HG03280 (cell line): ENCODE measurements at regions not wholly inside any gene's neighbourhood (a gene's known extent, or its start where the extent isn't known, plus 50 kb on each side); places are given as distances from the start of the nearest gene placed in this dataset.

Source experiments
- ATAC-seq: cut with Tn5 transposase; IDR thresholded peaks from one replicate; pipeline ENCODE4 v1.9.1; 2021; ENCODE audit warnings: mild to moderate bottlenecking, moderate library complexity; ENCODE audit not compliant: unreplicated experiment

GRCh38 chr17:36752096-36752888, 150.9 kb downstream of the MRM1 start:
- ATAC-seq, result no peak

GRCh38 chr17:36755586-36755985, 154.2 kb downstream of the MRM1 start:
- ATAC-seq, result no peak

GRCh38 chr17:36756695-36757094, 155.3 kb downstream of the MRM1 start:
- no peak for ATAC-seq

DNA sequence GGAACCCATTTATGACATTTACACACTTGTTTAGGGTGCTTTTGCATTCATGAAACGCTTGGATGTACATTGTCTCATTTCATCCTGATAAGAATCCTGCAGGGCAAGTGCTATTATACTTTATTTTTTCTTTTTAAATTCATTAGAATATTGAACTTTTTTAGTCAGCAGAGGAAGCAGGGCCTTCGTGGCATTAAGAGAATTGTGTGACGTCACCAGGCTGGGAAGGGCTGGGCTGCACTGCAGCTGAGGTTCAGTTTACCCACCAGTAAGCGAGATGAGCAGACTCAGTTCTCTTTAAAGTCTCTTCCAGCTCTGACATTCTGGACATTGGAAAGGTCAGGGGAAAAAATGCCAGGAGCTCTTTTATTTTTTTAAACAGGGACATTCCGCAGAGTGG, 159.0 kb downstream of the MRM1 start:
- no peak for ATAC-seq

DNA sequence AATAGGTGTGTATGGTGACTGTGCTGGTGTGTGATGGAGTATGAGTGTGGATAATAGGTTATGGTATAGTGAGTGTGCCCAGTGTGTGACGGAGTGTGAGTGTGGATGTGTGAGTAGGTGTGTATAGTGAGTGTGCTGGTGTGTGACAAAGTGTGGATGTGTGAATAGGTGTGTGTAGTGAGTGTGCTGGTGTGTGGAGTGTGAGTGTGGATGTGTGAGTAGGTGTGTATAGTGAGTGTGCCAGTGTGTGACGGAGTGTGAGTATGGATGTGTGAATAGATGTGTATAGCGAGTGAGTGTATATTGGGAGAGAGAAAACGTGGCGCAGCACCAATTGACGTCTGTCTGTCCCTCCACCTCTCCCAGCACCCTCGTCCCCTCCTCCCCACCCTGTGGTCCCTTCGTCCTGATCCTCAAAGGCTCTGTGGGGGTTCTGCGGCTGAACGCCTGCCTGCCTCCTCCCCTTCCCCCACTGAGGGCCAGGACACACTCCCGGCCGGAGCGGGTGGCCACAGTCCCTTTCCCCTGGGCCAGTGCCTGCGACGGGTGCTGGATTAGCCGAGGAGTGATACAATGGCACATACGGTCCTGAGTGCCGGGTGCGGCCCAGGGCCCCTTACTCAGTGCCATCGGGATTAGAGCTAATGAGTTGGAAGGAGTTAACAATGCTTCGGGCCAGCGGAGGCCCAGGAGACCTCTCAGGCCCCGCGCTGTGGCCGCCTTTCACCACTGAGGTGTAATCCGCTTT, 160.0 kb downstream of the MRM1 start:
- ATAC-seq, result no peak

DNA sequence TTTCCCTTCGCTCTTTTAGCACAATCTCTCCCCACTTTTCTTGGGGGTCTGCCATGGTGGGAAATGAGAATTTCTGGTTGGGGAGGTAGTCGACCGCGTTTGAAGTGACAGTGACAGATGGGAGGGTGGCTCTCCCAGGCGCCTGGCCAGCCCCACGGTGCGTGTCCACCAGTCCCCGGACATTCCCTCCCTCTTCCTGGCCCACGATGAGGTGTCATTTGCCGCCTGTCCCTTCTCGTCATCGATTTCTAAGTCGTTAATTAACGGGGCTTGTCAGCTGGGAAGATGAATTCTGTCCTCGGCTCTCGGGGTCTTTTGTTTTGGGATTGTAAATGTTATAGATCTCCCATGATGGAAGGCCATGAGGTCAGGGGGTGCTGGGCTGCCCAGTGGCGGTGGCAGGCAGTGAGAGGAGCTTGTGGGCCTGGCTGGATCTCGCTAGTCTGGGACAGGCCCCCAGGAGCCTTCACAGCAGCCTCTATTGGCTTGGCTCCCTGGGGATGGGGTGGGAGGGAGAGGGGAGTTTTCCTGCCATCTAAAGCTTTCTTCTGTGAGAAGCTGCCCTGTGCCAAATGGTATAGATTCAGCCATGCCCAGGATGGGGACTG, 164.2 kb downstream of the MRM1 start:
- ATAC-seq, result no peak

- no peak for ATAC-seq
These were observed 167.0 kb downstream of the MRM1 start for GRCh38 chr17:36768394-36768793.

DNA sequence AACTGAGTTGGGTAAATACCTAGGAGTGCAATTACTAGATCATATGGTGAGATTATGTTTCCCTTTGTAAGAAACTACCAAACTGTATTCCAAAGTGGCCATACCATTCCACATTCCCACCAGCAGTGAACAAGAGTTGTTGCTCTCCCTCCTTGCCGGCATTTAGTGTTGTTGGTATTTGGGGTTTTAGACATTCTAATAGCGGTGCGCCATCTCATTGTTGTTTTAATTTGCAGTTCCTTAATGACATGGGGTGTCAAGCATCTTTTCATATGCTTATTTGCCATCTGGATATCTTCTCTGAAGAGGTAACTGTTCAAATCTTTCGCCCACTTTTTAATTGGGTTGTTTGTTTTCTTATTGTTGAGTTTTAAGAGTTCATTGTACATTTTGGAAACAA, 164.2 kb upstream of the LHX1 start:
- ATAC-seq, result no peak

- ATAC-seq, result no peak
These were observed 160.2 kb upstream of the LHX1 start for GRCh38 chr17:36777118-36777517.

- no peak for ATAC-seq
These were observed 158.8 kb upstream of the LHX1 start for GRCh38 chr17:36778448-36778847.

DNA sequence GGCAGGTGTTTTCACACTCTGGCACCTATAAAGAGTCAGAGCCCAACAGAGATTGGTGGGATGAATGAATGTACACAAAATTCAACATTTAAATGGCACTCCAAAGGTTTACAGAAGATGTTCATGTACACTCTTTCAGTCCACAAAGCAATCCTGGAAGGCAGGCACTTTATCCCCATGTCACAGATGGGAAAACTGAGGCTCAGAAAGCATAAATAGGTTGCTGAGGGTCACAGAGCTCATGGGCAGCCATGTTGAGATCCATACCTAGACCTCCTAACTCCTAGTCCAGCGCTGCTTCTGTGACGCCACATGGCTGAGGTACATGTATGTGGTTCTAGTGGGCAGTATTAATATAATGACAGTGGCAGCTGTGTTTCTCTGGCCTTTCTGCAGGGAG, 157.7 kb upstream of the LHX1 start:
- ATAC-seq, result no peak

- ATAC-seq, result no peak
These were observed 152.6 kb upstream of the LHX1 start for GRCh38 chr17:36784633-36785032.

GRCh38 chr17:36786867-36787266, 150.4 kb upstream of the LHX1 start:
- ATAC-seq, result no peak

GRCh38 chr17:36791150-36791941, 145.9 kb upstream of the LHX1 start:
- ATAC-seq, result no peak

- no peak for ATAC-seq
These were observed 145.3 kb upstream of the LHX1 start for GRCh38 chr17:36791942-36792475.

DNA sequence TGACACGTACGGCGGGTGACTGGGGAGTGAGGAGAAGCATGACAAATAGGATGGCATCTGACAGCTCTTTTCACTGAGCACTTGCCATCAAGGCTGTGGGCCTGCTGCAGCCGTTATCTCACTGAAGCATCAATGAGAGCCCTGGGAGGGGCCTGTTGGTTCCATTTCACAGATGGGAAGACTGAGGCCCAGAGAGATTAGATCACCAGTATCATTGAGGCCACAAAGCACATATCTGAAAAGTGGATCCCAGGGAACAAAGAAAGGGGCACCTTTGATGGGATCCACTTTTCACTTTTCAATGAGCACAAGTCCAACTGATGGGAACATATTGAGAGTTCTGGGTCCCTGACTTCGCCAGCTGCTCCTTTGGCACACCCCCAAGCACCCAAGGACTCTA, 144.4 kb upstream of the LHX1 start:
- no peak for ATAC-seq

DNA sequence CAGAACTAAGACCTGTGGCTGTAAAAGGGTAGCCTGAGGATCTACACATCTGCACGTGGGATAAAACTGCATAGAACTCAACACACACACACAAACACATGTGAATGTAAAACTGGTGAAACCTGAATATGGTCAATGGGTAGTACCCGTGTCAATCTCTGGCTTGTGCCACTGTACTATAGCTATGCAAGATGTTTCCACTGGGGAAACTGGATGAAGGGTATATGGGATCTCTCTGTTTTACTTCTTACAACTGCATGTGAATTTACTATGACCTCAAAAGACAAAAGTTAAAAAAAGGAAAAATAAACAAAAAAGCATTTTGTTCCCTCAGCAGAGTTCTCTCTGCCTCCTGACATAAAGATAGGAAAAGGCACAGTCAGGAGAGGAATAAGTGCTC, 143.3 kb upstream of the LHX1 start:
- no peak for ATAC-seq

DNA sequence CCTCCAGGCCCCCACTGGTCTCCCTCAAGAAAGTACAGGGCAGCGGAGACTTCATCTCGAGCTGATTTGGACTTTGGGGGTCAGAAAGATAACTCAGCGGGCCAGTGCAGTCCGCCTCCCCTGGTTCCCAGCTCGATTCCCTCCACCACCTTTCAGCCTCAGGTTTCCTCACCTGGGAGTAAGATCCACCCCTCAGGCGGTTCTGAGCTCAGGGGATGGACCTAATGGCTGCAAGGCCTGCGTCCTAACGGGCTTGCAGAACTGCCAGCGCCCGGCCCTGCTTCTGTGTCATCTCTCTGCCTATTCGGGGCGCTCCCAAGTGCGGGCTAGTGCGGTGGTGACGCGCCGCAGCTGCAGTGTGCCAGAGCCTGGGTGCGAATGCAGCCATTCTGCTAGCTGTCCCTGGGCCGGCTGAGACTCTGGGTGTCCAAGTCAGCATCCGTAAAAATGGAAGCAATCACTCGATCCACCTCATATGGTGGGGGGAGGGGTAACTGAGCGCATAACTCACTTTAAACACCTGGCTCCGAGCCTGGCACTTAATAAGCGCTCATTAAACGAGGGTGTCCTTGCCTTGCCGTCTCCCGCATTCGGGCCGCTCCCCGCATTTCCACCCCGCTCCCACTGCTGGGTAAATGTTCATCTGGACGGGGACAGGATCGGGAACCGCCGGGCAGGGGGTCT, 129.6 kb upstream of the LHX1 start:
- no peak for ATAC-seq

GRCh38 chr17:36808180-36808661, 129.1 kb upstream of the LHX1 start:
- no peak for ATAC-seq

- no peak for ATAC-seq
These were observed 124.5 kb upstream of the LHX1 start for GRCh38 chr17:36812762-36813161.
